ENCODE measurements at regions not wholly inside any gene's neighbourhood (a gene's known extent, or its start where the extent isn't known, plus 50 kb on each side); places are given as distances from the start of the nearest gene placed in this dataset.

GRCh38 chr5:6026766-6027406 is 351.5 kb downstream of the MED10 start (continued):
- no peak for TF ChIP-seq SAP30 (IDR thresholded peaks at IDR 0.05; ENCODE audit: insufficient read depth, insufficient replicate concordance, low read length)
- no peak for TF ChIP-seq KDM4A (IDR thresholded peaks at IDR 0.05; ENCODE audit: low read depth, low read length, severe bottlenecking)

Data from H1 (cell line).